ENCODE measurements at regions not wholly inside any gene's neighbourhood (a gene's known extent, or its start where the extent isn't known, plus 50 kb on each side); places are given as distances from the start of the nearest gene placed in this dataset.

- no peak for TF ChIP-seq TCF7L2 (IDR thresholded peaks at IDR 0.05; ENCODE audit: low read depth, low read length)
- TF ChIP-seq SIN3A (IDR thresholded peaks at IDR 0.05; ENCODE audit: borderline replicate concordance, insufficient read depth, low read depth, low read length): no peak
- TF ChIP-seq REST (IDR thresholded peaks at IDR 0.05; ENCODE audit: insufficient read depth in 1 of 2, low read depth in 2 of 2, low read length in 1 of 2): no peak
- TF ChIP-seq, protein P1, sequence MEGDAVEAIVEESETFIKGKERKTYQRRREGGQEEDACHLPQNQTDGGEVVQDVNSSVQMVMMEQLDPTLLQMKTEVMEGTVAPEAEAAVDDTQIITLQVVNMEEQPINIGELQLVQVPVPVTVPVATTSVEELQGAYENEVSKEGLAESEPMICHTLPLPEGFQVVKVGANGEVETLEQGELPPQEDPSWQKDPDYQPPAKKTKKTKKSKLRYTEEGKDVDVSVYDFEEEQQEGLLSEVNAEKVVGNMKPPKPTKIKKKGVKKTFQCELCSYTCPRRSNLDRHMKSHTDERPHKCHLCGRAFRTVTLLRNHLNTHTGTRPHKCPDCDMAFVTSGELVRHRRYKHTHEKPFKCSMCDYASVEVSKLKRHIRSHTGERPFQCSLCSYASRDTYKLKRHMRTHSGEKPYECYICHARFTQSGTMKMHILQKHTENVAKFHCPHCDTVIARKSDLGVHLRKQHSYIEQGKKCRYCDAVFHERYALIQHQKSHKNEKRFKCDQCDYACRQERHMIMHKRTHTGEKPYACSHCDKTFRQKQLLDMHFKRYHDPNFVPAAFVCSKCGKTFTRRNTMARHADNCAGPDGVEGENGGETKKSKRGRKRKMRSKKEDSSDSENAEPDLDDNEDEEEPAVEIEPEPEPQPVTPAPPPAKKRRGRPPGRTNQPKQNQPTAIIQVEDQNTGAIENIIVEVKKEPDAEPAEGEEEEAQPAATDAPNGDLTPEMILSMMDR (IDR thresholded peaks at IDR 0.05): no peak
- TF ChIP-seq POLR2AphosphoS5 (IDR thresholded peaks at IDR 0.05; ENCODE audit: low read depth, low read length): no peak
- no peaks in the 10 kb centered on the region for H3K36me3 ChIP-seq (ENCODE audit: control insufficient read depth, insufficient read depth, low read length)
- ChIA-PET POLR2A (no interaction called here), CTCF (no interaction called here)
- H3K27ac ChIP-seq (ENCODE audit: low read length): no peak overlapping the region
- no peak overlapping the region for H3K4me3 ChIP-seq (ENCODE audit: low read depth in 2 of 2, low read length in 2 of 2)
- no peak for ATAC-seq
- intact Hi-C loops (cut with micrococcal nuclease; ENCODE audit: unreplicated experiment): no loop called here
- no peaks in the 10 kb centered on the region for H3K9me3 ChIP-seq (ENCODE audit: control insufficient read depth, insufficient read depth, low read depth, low read length)
- DNase-seq (ENCODE audit: low read depth, low spot score): no peak
- H3K27me3 ChIP-seq (ENCODE audit: control insufficient read depth, insufficient read depth, low read length): no peaks in the 10 kb centered on the region
- in situ Hi-C loops (cut with HindIII; ENCODE audit: low pct_unique_long_range_greater_than_20kb, low sequenced_read_pairs): no loop called here
- no peaks in the 10 kb centered on the region for H3K4me1 ChIP-seq (ENCODE audit: control insufficient read depth, insufficient read depth, low read length)
- BruUV-seq (replicated peaks): no TSS peak
Observed at GRCh38 chr22:47620391-47620790, 857.9 kb downstream of the TBC1D22A start.

- intact Hi-C loops (cut with micrococcal nuclease; ENCODE audit: unreplicated experiment) (no loop called here), in situ Hi-C loops (cut with HindIII; ENCODE audit: low pct_unique_long_range_greater_than_20kb, low sequenced_read_pairs) (no loop called here)
- Histone ChIP-seq H3K27me3 (ENCODE audit: control insufficient read depth, insufficient read depth, low read length) (no peaks in the 10 kb centered on the region), H3K9me3 (ENCODE audit: control insufficient read depth, insufficient read depth, low read depth, low read length) (no peaks in the 10 kb centered on the region), H3K27ac (ENCODE audit: low read length) (no peak overlapping the region), H3K4me3 (ENCODE audit: low read depth in 2 of 2, low read length in 2 of 2) (no peak overlapping the region), H3K36me3 (ENCODE audit: control insufficient read depth, insufficient read depth, low read length) (no peaks in the 10 kb centered on the region), H3K4me1 (ENCODE audit: control insufficient read depth, insufficient read depth, low read length) (no peaks in the 10 kb centered on the region)
- TF ChIP-seq, protein P1 (IDR thresholded peaks at IDR 0.05): no peak
- TF ChIP-seq REST (IDR thresholded peaks at IDR 0.05; ENCODE audit: insufficient read depth in 1 of 2, low read depth in 2 of 2, low read length in 1 of 2): no peak
- no peak for TF ChIP-seq POLR2AphosphoS5 (IDR thresholded peaks at IDR 0.05; ENCODE audit: low read depth, low read length)
- TF ChIP-seq TCF7L2 (IDR thresholded peaks at IDR 0.05; ENCODE audit: low read depth, low read length): no peak
- TF ChIP-seq SIN3A (IDR thresholded peaks at IDR 0.05; ENCODE audit: borderline replicate concordance, insufficient read depth, low read depth, low read length): no peak
- ChIA-PET POLR2A (no interaction called here), CTCF (no interaction called here)
- DNase-seq (ENCODE audit: low read depth, low spot score) (no peak), ATAC-seq (no peak)
- BruUV-seq (replicated peaks): no TSS peak
Observed at GRCh38 chr22:47619631-47620030, 857.2 kb downstream of the TBC1D22A start.

Data from Panc1 (cell line).